ENCODE measurements at regions not wholly inside any gene's neighbourhood (a gene's known extent, or its start where the extent isn't known, plus 50 kb on each side); places are given as distances from the start of the nearest gene placed in this dataset.
"Not testable (repeated sequence)": the region's sequence is repeated elsewhere in the genome, so short reads cannot be mapped to it uniquely, and the experiment has no call there.

DNA sequence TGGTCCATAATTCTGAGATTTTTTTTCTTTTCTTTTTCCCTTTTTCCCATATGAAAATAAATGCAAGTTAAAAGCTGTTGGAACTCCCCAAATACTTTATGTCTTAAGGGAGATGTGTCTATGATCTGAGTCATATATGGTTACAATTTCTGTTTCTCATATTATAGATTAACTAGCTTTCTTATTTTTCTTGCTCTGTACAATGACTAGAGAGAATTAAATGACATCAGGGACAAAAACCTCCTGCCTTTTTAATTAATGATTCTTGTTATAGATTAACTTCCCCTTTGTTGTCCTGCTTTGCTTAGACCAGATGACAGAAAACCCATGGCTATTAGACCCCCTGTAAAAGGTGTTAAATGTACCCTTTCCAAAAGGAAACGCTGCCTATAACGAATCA, 643.9 kb upstream of the NXPH2 start:
- no peak for DNase-seq (ENCODE audit: low read depth)
- TF ChIP-seq, protein P1, sequence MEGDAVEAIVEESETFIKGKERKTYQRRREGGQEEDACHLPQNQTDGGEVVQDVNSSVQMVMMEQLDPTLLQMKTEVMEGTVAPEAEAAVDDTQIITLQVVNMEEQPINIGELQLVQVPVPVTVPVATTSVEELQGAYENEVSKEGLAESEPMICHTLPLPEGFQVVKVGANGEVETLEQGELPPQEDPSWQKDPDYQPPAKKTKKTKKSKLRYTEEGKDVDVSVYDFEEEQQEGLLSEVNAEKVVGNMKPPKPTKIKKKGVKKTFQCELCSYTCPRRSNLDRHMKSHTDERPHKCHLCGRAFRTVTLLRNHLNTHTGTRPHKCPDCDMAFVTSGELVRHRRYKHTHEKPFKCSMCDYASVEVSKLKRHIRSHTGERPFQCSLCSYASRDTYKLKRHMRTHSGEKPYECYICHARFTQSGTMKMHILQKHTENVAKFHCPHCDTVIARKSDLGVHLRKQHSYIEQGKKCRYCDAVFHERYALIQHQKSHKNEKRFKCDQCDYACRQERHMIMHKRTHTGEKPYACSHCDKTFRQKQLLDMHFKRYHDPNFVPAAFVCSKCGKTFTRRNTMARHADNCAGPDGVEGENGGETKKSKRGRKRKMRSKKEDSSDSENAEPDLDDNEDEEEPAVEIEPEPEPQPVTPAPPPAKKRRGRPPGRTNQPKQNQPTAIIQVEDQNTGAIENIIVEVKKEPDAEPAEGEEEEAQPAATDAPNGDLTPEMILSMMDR (conservative IDR thresholded peaks at IDR 0.05; ENCODE audit: low read depth, low read length): no peak
- H3K4me3 ChIP-seq (ENCODE audit: low read length): no peak overlapping the region

GRCh38 chr2:139411236-139411635, 631.0 kb upstream of the NXPH2 start:
- TF ChIP-seq, protein P1 (conservative IDR thresholded peaks at IDR 0.05; ENCODE audit: low read depth, low read length): no peak
- no peak for DNase-seq (ENCODE audit: low read depth)

DNA sequence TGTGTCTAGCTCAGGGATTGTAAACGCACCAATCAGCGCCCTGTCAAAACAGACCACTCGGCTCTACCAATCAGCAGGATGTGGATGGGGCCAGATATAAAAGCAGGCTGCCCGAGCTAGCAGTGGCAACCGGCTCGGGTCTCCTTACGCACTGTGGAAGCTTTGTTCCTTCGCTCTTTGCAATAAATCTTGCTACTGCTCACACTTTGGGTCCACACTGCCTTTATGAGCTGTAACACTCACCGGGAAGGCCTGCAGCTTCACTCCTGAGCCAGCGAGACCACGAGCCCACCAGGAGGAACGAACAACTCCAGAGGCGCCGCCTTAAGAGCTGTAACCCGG, 630.6 kb upstream of the NXPH2 start:
- H3K4me3 ChIP-seq (ENCODE audit: low read length); DNase-seq (ENCODE audit: low read depth): not testable (repeated sequence)

More at GRCh38 chr2:139411236-139411635, 631.0 kb upstream of the NXPH2 start:
- no peak overlapping the region for H3K4me3 ChIP-seq (ENCODE audit: low read length)

DNA sequence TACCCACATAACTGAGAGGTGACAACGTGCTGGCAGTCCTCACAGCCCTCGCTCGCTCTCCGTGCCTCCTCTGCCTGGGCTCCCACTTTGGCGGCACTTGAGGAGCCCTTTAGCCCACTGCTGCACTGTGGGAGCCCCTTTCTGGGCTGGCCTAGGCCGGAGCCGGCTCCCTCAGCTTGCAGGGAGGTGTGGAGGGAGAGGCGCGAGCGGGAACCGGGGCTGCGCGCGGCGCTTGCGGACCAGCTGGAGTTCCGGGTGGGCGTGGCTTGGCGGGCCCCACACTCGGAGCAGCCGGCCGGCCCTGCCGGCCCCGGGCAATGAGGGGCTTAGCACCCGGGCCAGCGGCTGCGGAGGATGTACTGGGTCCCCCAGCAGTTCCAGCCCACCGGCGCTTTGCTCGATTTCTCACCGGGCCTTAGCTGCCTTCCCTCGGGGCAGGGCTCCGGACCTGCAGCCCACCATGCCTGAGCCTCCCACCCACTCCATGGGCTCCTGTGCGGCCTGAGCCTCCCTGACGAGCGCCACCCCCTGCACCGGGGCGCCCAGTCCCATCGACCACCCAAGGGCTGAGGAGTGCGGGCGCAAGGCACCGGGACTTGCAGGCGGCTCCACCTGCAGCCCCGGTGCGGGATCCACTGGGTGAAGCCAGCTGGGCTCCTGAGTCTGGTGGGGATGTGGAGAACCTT, 630.1 kb upstream of the NXPH2 start:
- DNase-seq (ENCODE audit: low read depth); H3K4me3 ChIP-seq (ENCODE audit: low read length): not testable (repeated sequence)

- no peak for DNase-seq (ENCODE audit: low read depth)
- TF ChIP-seq, protein P1 (conservative IDR thresholded peaks at IDR 0.05; ENCODE audit: low read depth, low read length): no peak
- no peak overlapping the region for H3K4me3 ChIP-seq (ENCODE audit: low read length)
These were observed 629.0 kb upstream of the NXPH2 start for GRCh38 chr2:139409212-139409611.

- TF ChIP-seq, protein P1 (conservative IDR thresholded peaks at IDR 0.05; ENCODE audit: low read depth, low read length): no peak
- peak; percentile 0 for DNase-seq (ENCODE audit: low read depth)
- H3K4me3 ChIP-seq (ENCODE audit: low read length): no peak overlapping the region
These were observed 623.8 kb upstream of the NXPH2 start for GRCh38 chr2:139403948-139404347.

DNA sequence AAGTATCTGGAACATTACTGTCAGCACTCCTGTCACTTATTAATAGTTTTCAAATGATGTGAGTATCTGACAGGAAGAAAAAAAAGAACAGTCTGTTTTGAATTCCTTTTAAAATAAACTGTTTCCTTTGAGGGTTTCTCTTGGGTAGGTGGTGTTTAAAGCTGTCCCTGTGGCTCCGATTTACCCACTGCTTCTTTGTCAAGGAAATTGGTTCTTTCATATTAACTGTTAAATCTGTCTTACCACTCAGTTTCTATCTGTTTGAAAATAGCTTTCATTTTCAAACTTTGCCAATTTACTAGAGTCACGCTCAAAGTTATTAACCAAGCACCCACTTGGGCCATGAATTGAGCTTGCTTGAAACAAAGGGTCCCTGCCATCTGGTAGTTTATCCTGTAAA, 614.6 kb upstream of the NXPH2 start:
- no peak for DNase-seq (ENCODE audit: low read depth)
- TF ChIP-seq, protein P1 (conservative IDR thresholded peaks at IDR 0.05; ENCODE audit: low read depth, low read length): no peak
- no peak overlapping the region for H3K4me3 ChIP-seq (ENCODE audit: low read length)

GRCh38 chr2:139389391-139389790, 609.2 kb upstream of the NXPH2 start:
- TF ChIP-seq, protein P1 (conservative IDR thresholded peaks at IDR 0.05; ENCODE audit: low read depth, low read length): no peak
- no peak for DNase-seq (ENCODE audit: low read depth)
- H3K4me3 ChIP-seq (ENCODE audit: low read length): no peak overlapping the region

All from retinal pigment epithelial cell (primary cell).